IMR-90 (cell line): ENCODE measurements at regions not wholly inside any gene's neighbourhood (a gene's known extent, or its start where the extent isn't known, plus 50 kb on each side); places are given as distances from the start of the nearest gene placed in this dataset.

ENCODE experiments used
- ATAC-seq: fragments of 200-7000 bp; cut with Tn5 transposase; 2 replicates; pipeline ENCODE4 v1.9.1; 2020; ENCODE audit warnings: low read depth, mild to moderate bottlenecking, moderate library complexity
- BruUV-seq: library from RNA; stranded (reverse); fragments of 400-500 nt; replicated peaks from 2 replicates; lab custom pipeline; 2021; lab: Mats Ljungman, UMichigan
- CTCF ChIA-PET: fragments of 300-600 bp; formaldehyde crosslinking; extraction: SDS; loops from one replicate; lab custom pipeline; 2021; ENCODE audit warnings: antibody characterized with exemption; lab: Yijun Ruan, JAX
- POLR2A ChIA-PET: fragments of 300-600 bp; sonication (Branson Sonifier 250); formaldehyde crosslinking; loops from one replicate; lab custom pipeline; 2022; ENCODE audit warnings: antibody characterized with exemption; ENCODE audit not compliant: unreplicated experiment; lab: Charles Lee
- DNase-seq: peaks from one replicate; pipeline ENCODE4 v3.0.0; 2013
- H2AFZ ChIP-seq: replicated peaks from 2 replicates; pipeline ENCODE3; 2013; ENCODE audit warnings: low read length, mild to moderate bottlenecking; ENCODE audit not compliant: poor library complexity
- H2AK5ac ChIP-seq: 2 replicates; pipeline ENCODE4 v1.6.1; 2013; ENCODE audit warnings: low read depth, low read length, inconsistent platforms
- H2AK9ac ChIP-seq: replicated peaks from 2 replicates; pipeline ENCODE3; 2013; ENCODE audit warnings: mild to moderate bottlenecking, low read depth, low read length, moderate library complexity; ENCODE audit not compliant: poor library complexity
- H2BK120ac ChIP-seq: 2 replicates; pipeline ENCODE4 v1.6.1; 2013; ENCODE audit warnings: low read depth, low read length, inconsistent platforms
- H2BK15ac ChIP-seq: 3 replicates; pipeline ENCODE4 v1.6.1; 2013; ENCODE audit warnings: low read depth, low read length, inconsistent platforms
- H2BK20ac ChIP-seq: 2 replicates; pipeline ENCODE4 v1.6.1; 2013; ENCODE audit warnings: low read depth, mild to moderate bottlenecking, inconsistent platforms, low read length, moderate library complexity
- H2BK5ac ChIP-seq: 2 replicates; pipeline ENCODE4 v1.6.1; 2013; ENCODE audit warnings: mild to moderate bottlenecking, low read depth, low read length, inconsistent platforms; ENCODE audit not compliant: poor library complexity, severe bottlenecking
- H3K14ac ChIP-seq: replicated peaks from 2 replicates; pipeline ENCODE4 v1.6.1; 2013; ENCODE audit warnings: low read depth, low read length, inconsistent platforms
- H3K18ac ChIP-seq: 2 replicates; pipeline ENCODE4 v1.6.1; 2013; ENCODE audit warnings: low read depth, low read length, control low read depth
- H3K23ac ChIP-seq: 2 replicates; pipeline ENCODE4 v1.6.1; 2013; ENCODE audit warnings: low read depth, low read length, inconsistent platforms
- H3K27ac ChIP-seq: 2 replicates; pipeline ENCODE4 v1.5.1; 2013; ENCODE audit warnings: mild to moderate bottlenecking, control low read depth, low read length; ENCODE audit not compliant: insufficient read depth
- H3K27me3 ChIP-seq: 2 replicates; pipeline ENCODE4 v1.6.1; 2013; ENCODE audit warnings: low read length; ENCODE audit not compliant: control insufficient read depth, insufficient read depth
- H3K36me3 ChIP-seq: 2 replicates; pipeline ENCODE4 v1.6.1; 2013; ENCODE audit warnings: low read length, mixed read lengths; ENCODE audit not compliant: control insufficient read depth, insufficient read depth
- H3K4ac ChIP-seq: 2 replicates; pipeline ENCODE4 v1.6.1; 2013; ENCODE audit warnings: low read depth, low read length, inconsistent platforms
- H3K4me1 ChIP-seq: 2 replicates; pipeline ENCODE4 v1.6.1; 2013; ENCODE audit warnings: low read length, mixed read lengths; ENCODE audit not compliant: control insufficient read depth, insufficient read depth
- H3K4me2 ChIP-seq: 2 replicates; pipeline ENCODE4 v1.6.1; 2013; ENCODE audit warnings: low read depth, mild to moderate bottlenecking, control low read depth, low read length, moderate library complexity
- H3K4me3 ChIP-seq: 2 replicates; pipeline ENCODE4 v1.5.1; 2013; ENCODE audit warnings: low read depth, mild to moderate bottlenecking, control low read depth, low read length, moderate library complexity; ENCODE audit not compliant: insufficient read depth
- H3K56ac ChIP-seq: 2 replicates; pipeline ENCODE4 v1.6.1; 2013; ENCODE audit warnings: low read length, inconsistent platforms; ENCODE audit not compliant: insufficient read depth; ENCODE audit errors: extremely low read depth
- H3K79me1 ChIP-seq, 2 experiments: 2 replicates each; pipeline ENCODE4 v1.6.1; 2013; ENCODE audit warnings: low read length in 2 of 2, inconsistent platforms in 1 of 2, low read depth in 1 of 2
- H3K9ac ChIP-seq: 2 replicates; pipeline ENCODE4 v1.6.1; 2013; ENCODE audit warnings: low read depth, low read length, control low read depth
- H3K9me1 ChIP-seq: 2 replicates; pipeline ENCODE4 v1.6.1; 2013; ENCODE audit warnings: low read length, inconsistent platforms; ENCODE audit not compliant: insufficient read depth
- H3K9me3 ChIP-seq: 2 replicates; pipeline ENCODE4 v1.6.1; 2013; ENCODE audit warnings: low read length; ENCODE audit not compliant: control insufficient read depth, insufficient read depth
- H4K20me1 ChIP-seq: 2 replicates; pipeline ENCODE4 v1.6.1; 2013; ENCODE audit warnings: low read length, inconsistent platforms; ENCODE audit not compliant: insufficient read depth
- H4K5ac ChIP-seq: 2 replicates; pipeline ENCODE4 v1.6.1; 2013; ENCODE audit warnings: mild to moderate bottlenecking, low read depth, low read length, control low read depth
- H4K8ac ChIP-seq, 2 experiments: 2 replicates each; pipeline ENCODE4 v1.6.1; 2013; ENCODE audit warnings: low read depth in 2 of 2, low read length in 2 of 2, control low read depth in 1 of 2, inconsistent platforms in 1 of 2
- H4K91ac ChIP-seq: 2 replicates; pipeline ENCODE4 v1.6.1; 2013; ENCODE audit warnings: low read depth, low read length, inconsistent platforms; ENCODE audit not compliant: insufficient read depth
- BHLHE40 ChIP-seq: fragments of 150-350 bp; IDR thresholded peaks from 2 replicates; pipeline ENCODE4 v1.6.1; 2016; ENCODE audit warnings: mild to moderate bottlenecking, low read depth, low read length
- CEBPB ChIP-seq: IDR thresholded peaks from 2 replicates; pipeline ENCODE4 v1.6.1; 2012; ENCODE audit warnings: low read depth, low read length, improper control_type of control experiment
- CHD1 ChIP-seq: IDR thresholded peaks from 2 replicates; pipeline ENCODE4 v1.6.1; 2012; ENCODE audit warnings: low read depth, low read length, improper control_type of control experiment
- ELK1 ChIP-seq: fragments of 150-350 bp; IDR thresholded peaks from 2 replicates; pipeline ENCODE4 v1.6.1; 2016; ENCODE audit warnings: low read depth, mild to moderate bottlenecking, low read length, moderate library complexity, borderline replicate concordance
- FOS ChIP-seq: fragments of 150-350 bp; IDR thresholded peaks from 2 replicates; pipeline ENCODE4 v1.6.1; 2016; ENCODE audit warnings: low read depth, low read length
- MAFK ChIP-seq: IDR thresholded peaks from 2 replicates; pipeline ENCODE4 v1.6.1; 2012; ENCODE audit warnings: low read depth, low read length, improper control_type of control experiment
- MAZ ChIP-seq: IDR thresholded peaks from 2 replicates; pipeline ENCODE4 v1.6.1; 2012; ENCODE audit warnings: low read depth, mild to moderate bottlenecking, low read length, improper control_type of control experiment, moderate library complexity, borderline replicate concordance
- MXI1 ChIP-seq: IDR thresholded peaks from 2 replicates; pipeline ENCODE4 v1.6.1; 2012; ENCODE audit warnings: low read depth, mild to moderate bottlenecking, low read length, moderate library complexity, borderline replicate concordance
- NFE2L2 ChIP-seq: fragments of 150-350 bp; IDR thresholded peaks from 2 replicates; pipeline ENCODE4 v1.6.1; 2016; ENCODE audit warnings: low read depth, mild to moderate bottlenecking, low read length
- POLR2A ChIP-seq: IDR thresholded peaks from 2 replicates; pipeline ENCODE4 v1.6.1; 2012; ENCODE audit warnings: mild to moderate bottlenecking, low read depth, low read length
- RAD21 ChIP-seq: IDR thresholded peaks from 2 replicates; pipeline ENCODE4 v1.6.1; 2012; ENCODE audit warnings: low read length, improper control_type of control experiment
- RCOR1 ChIP-seq: IDR thresholded peaks from 2 replicates; pipeline ENCODE4 v1.6.1; 2012; ENCODE audit warnings: mild to moderate bottlenecking, low read length, improper control_type of control experiment; ENCODE audit not compliant: insufficient replicate concordance
- RFX5 ChIP-seq: IDR thresholded peaks from 2 replicates; pipeline ENCODE4 v1.8.0; 2012; ENCODE audit warnings: low read depth, mild to moderate bottlenecking, low read length, moderate library complexity
- SMC3 ChIP-seq: fragments of 150-350 bp; IDR thresholded peaks from 2 replicates; pipeline ENCODE4 v1.6.1; 2016; ENCODE audit warnings: low read depth, mild to moderate bottlenecking, antibody characterized with exemption, low read length, moderate library complexity
- WGBS, 2 experiments: methylation state at CpG; one replicate each; pipeline versions ENCODE4 v1.1.5 to v1.1.7; 2013; ENCODE audit warnings: missing lambda C conversion rate in 2 of 2; ENCODE audit not compliant: insufficient read length in 1 of 2; ENCODE audit errors: extremely low coverage in 2 of 2; 5-methylcytosine and 5-hydroxymethylcytosine counted together
- dilution Hi-C: fragments of 300-500 bp; cut with HindIII; formaldehyde crosslinking; loops from one replicate; pipeline ENCODE4 v1.14.3; 2018; ENCODE audit warnings: low sequenced_read_pairs; ENCODE audit not compliant: unreplicated experiment
- in situ Hi-C: fragments of 300-500 bp; cut with MboI; formaldehyde crosslinking; loops from 3 replicates; pipeline ENCODE4 v1.14.3; 2019; ENCODE audit warnings: low sequenced_read_pairs, inconsistent platforms, mixed read lengths
- intact Hi-C: fragments of 100-400 bp; cut with micrococcal nuclease; formaldehyde crosslinking; loops from 2 replicates; pipeline ENCODE4 v1.10.0; 2022
- TF ChIP-seq, protein P1 (sequence below): conservative IDR thresholded peaks from 2 replicates; pipeline ENCODE4 v1.5.1; 2012; ENCODE audit warnings: mild to moderate bottlenecking, low read depth, low read length, improper control_type of control experiment
- TF ChIP-seq, protein P2 (sequence below): fragments of 150-350 bp; IDR thresholded peaks from 2 replicates; pipeline ENCODE4 v1.6.1; 2017; ENCODE audit warnings: mild to moderate bottlenecking, antibody characterized with exemption, low read length, low read depth

GRCh38 chr19:5264453-5264852 lies 76.2 kb downstream of the PTPRS start:
- Histone ChIP-seq H3K14ac (no peak overlapping the region), H2AK9ac (no peak overlapping the region), H3K27me3 (no peaks in the 10 kb centered on the region), H3K79me1 (no peaks in the 10 kb centered on the region), H2BK120ac (no peak overlapping the region), H3K9me3 (no peaks in the 10 kb centered on the region), H3K23ac (no peak overlapping the region), H3K4me2 (no peak overlapping the region), H3K36me3 (peaks cover 38% of the 10 kb centered on the region), H3K4me1 (no peaks in the 10 kb centered on the region), H3K9ac (no peak overlapping the region), H2AFZ (no peak overlapping the region), H4K8ac (no peak overlapping the region), H2BK20ac (no peak overlapping the region), H2BK5ac (no peak overlapping the region), H2BK15ac (no peak overlapping the region), H3K9me1 (0 out of 2 replicates have a peak, but pooled peaks cover 2% of the 10 kb centered on the region), H4K5ac (no peak overlapping the region), H3K4ac (no peak overlapping the region), H4K91ac (no peak overlapping the region), H4K20me1 (no peaks in the 10 kb centered on the region), H3K18ac (no peak overlapping the region), H2AK5ac (no peak overlapping the region), H3K56ac (no peak overlapping the region), H3K27ac (no peak overlapping the region), H3K4me3 (no peak overlapping the region)
- ATAC-seq (no peak), DNase-seq (no peak)
- BruUV-seq: no TSS peak
- TF ChIP-seq CHD1: no peak
- no peak for TF ChIP-seq MXI1
- TF ChIP-seq NFE2L2: no peak
- TF ChIP-seq ELK1: no peak
- TF ChIP-seq, protein P1, sequence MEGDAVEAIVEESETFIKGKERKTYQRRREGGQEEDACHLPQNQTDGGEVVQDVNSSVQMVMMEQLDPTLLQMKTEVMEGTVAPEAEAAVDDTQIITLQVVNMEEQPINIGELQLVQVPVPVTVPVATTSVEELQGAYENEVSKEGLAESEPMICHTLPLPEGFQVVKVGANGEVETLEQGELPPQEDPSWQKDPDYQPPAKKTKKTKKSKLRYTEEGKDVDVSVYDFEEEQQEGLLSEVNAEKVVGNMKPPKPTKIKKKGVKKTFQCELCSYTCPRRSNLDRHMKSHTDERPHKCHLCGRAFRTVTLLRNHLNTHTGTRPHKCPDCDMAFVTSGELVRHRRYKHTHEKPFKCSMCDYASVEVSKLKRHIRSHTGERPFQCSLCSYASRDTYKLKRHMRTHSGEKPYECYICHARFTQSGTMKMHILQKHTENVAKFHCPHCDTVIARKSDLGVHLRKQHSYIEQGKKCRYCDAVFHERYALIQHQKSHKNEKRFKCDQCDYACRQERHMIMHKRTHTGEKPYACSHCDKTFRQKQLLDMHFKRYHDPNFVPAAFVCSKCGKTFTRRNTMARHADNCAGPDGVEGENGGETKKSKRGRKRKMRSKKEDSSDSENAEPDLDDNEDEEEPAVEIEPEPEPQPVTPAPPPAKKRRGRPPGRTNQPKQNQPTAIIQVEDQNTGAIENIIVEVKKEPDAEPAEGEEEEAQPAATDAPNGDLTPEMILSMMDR: no peak
- no peak for TF ChIP-seq RAD21
- TF ChIP-seq MAFK: no peak
- TF ChIP-seq RCOR1: no peak
- TF ChIP-seq RFX5: no peak
- no peak for TF ChIP-seq MAZ
- TF ChIP-seq SMC3: no peak
- TF ChIP-seq, protein P2, sequence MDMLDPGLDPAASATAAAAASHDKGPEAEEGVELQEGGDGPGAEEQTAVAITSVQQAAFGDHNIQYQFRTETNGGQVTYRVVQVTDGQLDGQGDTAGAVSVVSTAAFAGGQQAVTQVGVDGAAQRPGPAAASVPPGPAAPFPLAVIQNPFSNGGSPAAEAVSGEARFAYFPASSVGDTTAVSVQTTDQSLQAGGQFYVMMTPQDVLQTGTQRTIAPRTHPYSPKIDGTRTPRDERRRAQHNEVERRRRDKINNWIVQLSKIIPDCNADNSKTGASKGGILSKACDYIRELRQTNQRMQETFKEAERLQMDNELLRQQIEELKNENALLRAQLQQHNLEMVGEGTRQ: no peak
- no peak for TF ChIP-seq FOS
- TF ChIP-seq CEBPB: no peak
- no peak for TF ChIP-seq BHLHE40
- no peak for TF ChIP-seq POLR2A
- in situ Hi-C loops (no loop called here), intact Hi-C loops (no loop called here), dilution Hi-C loops (no loop called here)
- ChIA-PET CTCF (no interaction called here), POLR2A (no interaction called here)
- WGBS, 2 experiments: 100% methylated on average over 7 of the region's 7 CpGs; no CpG with 5 or more reads in 1 of the 2 experiments
